ENCODE measurements at regions not wholly inside any gene's neighbourhood (a gene's known extent, or its start where the extent isn't known, plus 50 kb on each side); places are given as distances from the start of the nearest gene placed in this dataset.

DNA sequence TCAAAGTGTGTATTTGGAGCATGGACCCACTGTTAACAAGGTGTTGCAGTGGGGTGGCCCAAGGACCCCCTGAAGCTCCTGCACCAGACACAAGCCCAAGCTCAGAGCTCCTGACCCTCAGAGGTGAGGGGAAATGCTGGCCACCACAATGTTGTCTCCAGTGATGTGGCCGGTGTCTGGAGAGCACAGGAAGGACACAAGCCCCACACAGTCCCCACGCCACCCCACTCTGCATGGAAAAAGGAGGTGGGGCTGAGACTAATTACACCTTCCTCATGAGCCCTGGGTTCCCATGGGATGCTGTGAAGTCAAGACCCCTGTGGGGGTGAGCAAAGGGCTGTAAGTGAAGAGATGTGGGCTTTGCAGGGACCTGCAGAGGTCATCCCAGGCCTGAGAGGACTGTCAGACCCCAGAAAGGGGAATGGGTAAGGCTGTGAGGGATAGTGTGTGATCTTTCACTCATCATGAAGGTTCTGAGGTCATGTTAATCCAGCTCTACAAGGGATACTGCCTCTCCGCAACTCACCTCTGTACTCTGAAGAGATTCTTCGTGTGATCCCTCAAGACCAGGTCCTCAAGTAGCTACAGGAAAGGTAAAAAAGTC, 136.3 kb upstream of the DHRS4 start:
- dilution Hi-C loops (cut with HindIII; ENCODE audit: low sequenced_read_pairs, unreplicated experiment) (no loop called here), in situ Hi-C loops (cut with MboI; ENCODE audit: low sequenced_read_pairs) (no loop called here), intact Hi-C loops (cut with micrococcal nuclease) (no loop called here)
- Histone ChIP-seq H3K27ac (ENCODE audit: insufficient read depth, low read length) (no peak overlapping the region), H3K4me2 (ENCODE audit: low read depth, low read length) (no peak overlapping the region), H2AK5ac (ENCODE audit: low read depth, low read length) (no peak overlapping the region), H3K9ac (ENCODE audit: low read depth, low read length) (no peak overlapping the region), H3K36me3 (ENCODE audit: control insufficient read depth, insufficient read depth, low read length) (no peaks in the 10 kb centered on the region), H4K8ac (ENCODE audit: low read depth in 2 of 2, low read length in 2 of 2) (no peak overlapping the region), H3K9me1 (ENCODE audit: insufficient read depth, low read length) (no peaks in the 10 kb centered on the region), H4K91ac (ENCODE audit: insufficient read depth, low read depth, low read length) (no peak overlapping the region), H2BK20ac (ENCODE audit: low read depth, low read length) (no peak overlapping the region), H3K4me1 (ENCODE audit: control insufficient read depth, insufficient read depth, low read length) (no peaks in the 10 kb centered on the region), H3K79me1 (ENCODE audit: low read depth in 1 of 2, low read length in 2 of 2) (no peaks in the 10 kb centered on the region), H2BK5ac (ENCODE audit: low read depth, low read length, poor library complexity, severe bottlenecking) (no peak overlapping the region), H3K18ac (ENCODE audit: low read depth, low read length) (no peak overlapping the region), H4K5ac (ENCODE audit: low read depth, low read length) (no peak overlapping the region), H4K20me1 (ENCODE audit: insufficient read depth, low read length) (no peaks in the 10 kb centered on the region), H2BK15ac (ENCODE audit: low read depth, low read length) (no peak overlapping the region), H3K14ac (replicated peaks; ENCODE audit: low read depth, low read length) (no peak overlapping the region), H3K27me3 (ENCODE audit: control insufficient read depth, insufficient read depth, low read length) (no peaks in the 10 kb centered on the region), H2AK9ac (replicated peaks; ENCODE audit: low read depth, low read length, poor library complexity) (no peak overlapping the region), H3K56ac (ENCODE audit: extremely low read depth, insufficient read depth, low read length) (no peak overlapping the region), H3K4ac (ENCODE audit: low read depth, low read length) (no peak overlapping the region), H2AFZ (replicated peaks; ENCODE audit: low read length, poor library complexity) (no peak overlapping the region), H3K4me3 (ENCODE audit: insufficient read depth, low read depth, low read length) (no peak overlapping the region), H3K9me3 (ENCODE audit: control insufficient read depth, insufficient read depth, low read length) (no peaks in the 10 kb centered on the region), H2BK120ac (ENCODE audit: low read depth, low read length) (no peak overlapping the region), H3K23ac (ENCODE audit: low read depth, low read length) (no peak overlapping the region)
- CTCF ChIA-PET: no interaction called here
- BruUV-seq (replicated peaks): no TSS peak
- TF ChIP-seq BHLHE40 (IDR thresholded peaks at IDR 0.05; ENCODE audit: low read depth, low read length): no peak
- no peak for TF ChIP-seq USF2 (IDR thresholded peaks at IDR 0.05; ENCODE audit: low read depth, low read length)
- no peak for TF ChIP-seq RCOR1 (IDR thresholded peaks at IDR 0.05; ENCODE audit: insufficient replicate concordance, low read length)
- TF ChIP-seq CEBPB (IDR thresholded peaks at IDR 0.05; ENCODE audit: low read depth, low read length): no peak
- no peak for TF ChIP-seq MAZ (IDR thresholded peaks at IDR 0.05; ENCODE audit: borderline replicate concordance, low read depth, low read length)
- no CpG with 5 or more reads among the region's 4 CpGs for WGBS, 2 experiments (ENCODE audit: extremely low coverage in 2 of 2, insufficient read length in 1 of 2)
- DNase-seq: no peak
- POLR2A ChIA-PET (ENCODE audit: unreplicated experiment): no interaction called here
- no peak for ATAC-seq (ENCODE audit: low read depth)

Data from IMR-90 (cell line).